T-cell (primary cell): ENCODE measurements at regions not wholly inside any gene's neighbourhood (a gene's known extent, or its start where the extent isn't known, plus 50 kb on each side); places are given as distances from the start of the nearest gene placed in this dataset.
A peak's percentile ranks its signal among the peaks of the same experiment; 100 is the strongest.

Experiments used
- ATAC-seq, 4 experiments: fragments of 200-7000 bp in 3 of 4; fragments of 150-1000 bp in 1 of 4; cut with Tn5 transposase; replicated peaks in 1 of 4; 1 replicate in 3 of 4; 2 replicates in 1 of 4; pipeline ENCODE4 v1.10.0; 2021; ENCODE audit warnings: moderate library complexity in 3 of 4, mild to moderate bottlenecking in 2 of 4, moderate number of reproducible peaks in 1 of 4
- CTCF ChIA-PET, 2 donors: fragments of 300-600 bp; sonication (Branson Sonifier 250); formaldehyde crosslinking; loops; one replicate each; lab custom pipeline; 2022; ENCODE audit warnings: antibody characterized with exemption in 2 of 2; lab: Charles Lee
- POLR2A ChIA-PET, 2 donors: fragments of 300-600 bp; sonication (Branson Sonifier 250); formaldehyde crosslinking; loops; one replicate each; lab custom pipeline; 2022; ENCODE audit warnings: antibody characterized with exemption in 2 of 2; lab: Charles Lee
- DNase-seq, 35 experiments: peaks; one replicate each; pipeline versions ENCODE4 v3.0.0 to v3.0.0-alpha.2; 2013 to 2023
- H3K27ac ChIP-seq: one replicate; pipeline ENCODE4 v1.5.1; 2013; ENCODE audit warnings: low read length
- H3K27me3 ChIP-seq, 2 experiments: replicated peaks in 1 of 2; 1 replicate in 1 of 2; 2 replicates in 1 of 2; pipeline versions ENCODE4 v1.6.1 to v1.7.0; 2013; ENCODE audit warnings: low read length in 1 of 2, mixed read lengths in 1 of 2; ENCODE audit not compliant: control insufficient read depth in 2 of 2, insufficient read depth in 2 of 2; ENCODE audit errors: extremely low read depth in 1 of 2
- H3K36me3 ChIP-seq, 2 donors: 1 replicate in 1 of 2; 2 replicates in 1 of 2; pipeline versions ENCODE4 v1.6.1 to v1.7.0; 2013; ENCODE audit warnings: low read length in 1 of 2; ENCODE audit not compliant: control insufficient read depth in 2 of 2, insufficient read depth in 1 of 2; ENCODE audit errors: extremely low read depth in 1 of 2
- H3K4me1 ChIP-seq, 2 experiments: 1 replicate in 1 of 2; 2 replicates in 1 of 2; pipeline versions ENCODE4 v1.6.1 to v1.7.0; 2013; ENCODE audit warnings: low read length in 2 of 2, mixed read lengths in 1 of 2; ENCODE audit not compliant: insufficient read depth in 2 of 2, control insufficient read depth in 1 of 2; ENCODE audit errors: extremely low read depth in 1 of 2
- H3K4me3 ChIP-seq, 2 donors: 1 replicate in 1 of 2; 2 replicates in 1 of 2; pipeline versions ENCODE4 v1.5.1 to v1.7.0; 2013; ENCODE audit warnings: mild to moderate bottlenecking in 2 of 2, low read length in 1 of 2, moderate library complexity in 1 of 2; ENCODE audit not compliant: control insufficient read depth in 1 of 2; ENCODE audit errors: extremely low read depth in 1 of 2
- H3K9me3 ChIP-seq: 2 replicates; pipeline ENCODE4 v1.7.0; 2013
- H3K27ac Mint-ChIP-seq, 2 donors: one replicate each; pipeline ENCODE4 v1.8.0; 2020 to 2021; ENCODE audit warnings: mild to moderate bottlenecking in 2 of 2, mixed read lengths in 2 of 2
- H3K27me3 Mint-ChIP-seq, 2 donors: one replicate each; pipeline ENCODE4 v1.8.0; 2021 to 2022; ENCODE audit warnings: mixed read lengths in 2 of 2
- H3K36me3 Mint-ChIP-seq: one replicate; pipeline ENCODE4 v1.8.0; 2021; ENCODE audit warnings: mixed read lengths
- H3K4me1 Mint-ChIP-seq, 3 donors: one replicate each; pipeline ENCODE4 v1.8.0; 2020 to 2022; ENCODE audit warnings: mixed read lengths in 3 of 3, mild to moderate bottlenecking in 1 of 3
- H3K4me3 Mint-ChIP-seq, 3 donors: one replicate each; pipeline ENCODE4 v1.8.0; 2020 to 2022; ENCODE audit warnings: mild to moderate bottlenecking in 3 of 3, mixed read lengths in 3 of 3, moderate library complexity in 3 of 3
- H3K9me3 Mint-ChIP-seq, 3 donors: one replicate each; pipeline ENCODE4 v1.8.0; 2020 to 2022; ENCODE audit warnings: mixed read lengths in 3 of 3
- WGBS: methylation state at CpG from one replicate; pipeline ENCODE4 v1.1.5; 2013; ENCODE audit warnings: missing lambda C conversion rate; ENCODE audit not compliant: insufficient coverage; 5-methylcytosine and 5-hydroxymethylcytosine counted together

DNA sequence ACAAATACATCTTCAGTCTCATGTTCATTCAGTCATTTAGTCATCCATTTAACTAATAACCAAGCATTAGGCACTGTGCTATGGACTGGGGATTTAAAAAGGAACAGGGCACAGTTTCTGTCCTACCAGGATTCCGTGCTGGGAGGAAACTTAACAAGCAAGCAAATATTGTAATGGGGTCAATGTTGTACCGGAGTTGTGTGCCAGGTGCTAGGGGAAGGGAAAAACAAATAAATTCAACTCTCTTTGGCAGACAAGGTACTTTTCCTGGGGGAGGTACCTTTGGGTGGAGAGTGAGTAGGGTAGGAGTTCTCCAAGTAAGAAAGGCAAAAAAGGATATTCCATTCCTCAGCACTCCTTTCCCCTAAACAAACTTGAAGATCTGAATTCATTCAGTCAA lies 90.3 kb downstream of the OLIG3 start:
- H3K27me3 Mint-ChIP-seq: no peaks in the 10 kb centered on the region
- no CpG with 5 or more reads among the region's 2 CpGs for WGBS
- no peak overlapping the region for H3K27ac Mint-ChIP-seq
- H3K9me3 Mint-ChIP-seq: peaks cover 5 to 19% (median 7%) of the 10 kb centered on the region in 3 donors
- H3K4me3 ChIP-seq: no peak overlapping the region
- ATAC-seq (no peak), DNase-seq (no peak)
- H3K9me3 ChIP-seq: no peaks in the 10 kb centered on the region
- POLR2A ChIA-PET: no interaction called here
- H3K27ac ChIP-seq: no peak overlapping the region
- no peaks in the 10 kb centered on the region for H3K27me3 ChIP-seq
- CTCF ChIA-PET: no interaction called here
- no peak overlapping the region for H3K4me3 Mint-ChIP-seq
- no peaks in the 10 kb centered on the region for H3K36me3 ChIP-seq
- H3K36me3 Mint-ChIP-seq: peaks cover 4% of the 10 kb centered on the region
- H3K4me1 Mint-ChIP-seq: peaks cover 0 to 29% (median 5%) of the 10 kb centered on the region in 3 donors
- H3K4me1 ChIP-seq: peaks cover 0 to 4% of the 10 kb centered on the region in 2 experiments

DNA sequence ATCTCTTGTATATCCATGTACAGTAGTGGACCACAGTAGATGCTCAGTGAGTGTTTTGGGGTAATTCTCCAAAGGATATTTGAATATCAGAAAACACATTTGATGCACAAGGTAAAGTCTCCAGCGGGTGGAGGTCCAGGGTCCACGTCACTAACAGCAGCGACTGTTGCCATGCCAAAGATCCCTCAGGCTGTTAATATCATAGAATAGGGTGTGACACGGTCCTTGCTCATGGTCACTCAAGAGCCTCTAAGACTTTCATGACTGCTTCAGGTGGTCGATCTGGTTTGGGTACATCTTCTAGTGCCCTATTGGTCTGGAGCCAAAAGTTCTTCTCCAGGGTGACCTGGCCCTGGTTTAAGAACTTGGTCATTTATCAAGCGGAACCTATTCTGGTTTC lies 90.8 kb downstream of the OLIG3 start:
- no peak for DNase-seq
- no peaks in the 10 kb centered on the region for H3K36me3 ChIP-seq
- H3K36me3 Mint-ChIP-seq: peaks cover 4% of the 10 kb centered on the region
- no peaks in the 10 kb centered on the region for H3K27me3 ChIP-seq
- no peak for ATAC-seq
- POLR2A ChIA-PET: no interaction called here
- WGBS: no CpG with 5 or more reads among the region's 6 CpGs
- peaks cover 0 to 4% of the 10 kb centered on the region in 2 experiments for H3K4me1 ChIP-seq
- CTCF ChIA-PET: no interaction called here
- H3K4me3 ChIP-seq: no peak overlapping the region
- no peak overlapping the region for H3K27ac Mint-ChIP-seq
- H3K4me3 Mint-ChIP-seq: no peak overlapping the region
- H3K27ac ChIP-seq: no peak overlapping the region
- H3K9me3 Mint-ChIP-seq: peaks cover 5 to 19% (median 7%) of the 10 kb centered on the region in 3 donors
- no peaks in the 10 kb centered on the region for H3K27me3 Mint-ChIP-seq
- no peaks in the 10 kb centered on the region for H3K9me3 ChIP-seq
- peaks cover 0 to 29% (median 5%) of the 10 kb centered on the region in 3 donors for H3K4me1 Mint-ChIP-seq

DNA sequence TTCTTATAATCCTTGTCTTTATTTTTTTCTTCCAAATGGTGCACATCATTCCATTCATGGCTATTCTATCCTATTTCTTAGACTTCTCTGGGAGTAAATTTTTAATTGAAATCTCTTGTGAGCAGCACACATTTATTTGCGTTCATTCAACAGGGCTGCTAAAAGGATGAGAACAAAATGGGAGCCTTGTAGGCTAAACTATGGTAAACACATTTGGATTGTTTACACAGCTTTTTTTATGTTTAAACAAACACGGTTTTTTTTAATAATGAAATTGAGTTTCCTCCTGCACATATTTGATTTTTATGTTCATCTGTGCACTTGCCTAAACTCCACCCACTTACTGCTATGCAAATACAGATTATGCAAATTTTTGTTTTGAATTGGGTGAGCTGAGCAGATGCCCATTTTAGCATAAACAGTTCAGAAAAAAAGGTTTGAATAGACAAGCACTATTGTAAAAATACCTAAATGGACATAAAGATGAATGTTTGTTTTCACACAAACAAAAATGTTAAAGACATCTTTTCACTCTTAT lies 92.0 kb downstream of the OLIG3 start:
- Histone ChIP-seq H3K27me3 (no peaks in the 10 kb centered on the region), H3K36me3 (no peaks in the 10 kb centered on the region), H3K27ac (no peak overlapping the region), H3K4me1 (peaks cover 0 to 4% of the 10 kb centered on the region in 2 experiments), H3K4me3 (no peak overlapping the region), H3K9me3 (no peaks in the 10 kb centered on the region)
- Mint-ChIP-seq H3K36me3 (peaks cover 4% of the 10 kb centered on the region), H3K27me3 (no peaks in the 10 kb centered on the region), H3K9me3 (peaks cover 3 to 10% (median 5%) of the 10 kb centered on the region in 3 donors), H3K4me3 (no peak overlapping the region), H3K4me1 (peaks cover 0 to 24% (median 5%) of the 10 kb centered on the region in 3 donors), H3K27ac (no peak overlapping the region)
- no CpG with 5 or more reads among the region's 2 CpGs for WGBS
- ChIA-PET POLR2A (no interaction called here), CTCF (no interaction called here)
- ATAC-seq: no peak
- DNase-seq: no peak

DNA sequence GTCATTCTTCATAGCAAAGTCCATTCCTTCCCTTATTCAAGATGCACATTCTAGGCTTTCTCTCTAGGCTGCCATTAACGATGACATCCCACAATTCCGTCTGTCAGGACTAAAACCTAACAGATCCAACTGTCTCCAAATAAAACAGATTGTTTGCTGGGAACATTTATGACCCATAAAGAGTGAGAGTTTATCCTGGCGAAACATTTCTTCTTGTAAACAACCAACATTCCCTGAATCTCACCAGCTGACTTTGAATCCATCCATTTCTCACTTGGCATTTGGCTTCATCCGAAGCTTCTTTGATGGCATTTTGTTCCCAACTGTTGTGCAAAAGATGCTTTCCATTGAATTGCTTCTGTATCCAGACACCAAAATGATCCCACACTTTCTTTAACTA lies 93.1 kb downstream of the OLIG3 start:
- H3K4me1 ChIP-seq: peaks cover 0 to 4% of the 10 kb centered on the region in 2 experiments
- no peaks in the 10 kb centered on the region for H3K9me3 ChIP-seq
- ATAC-seq: no peak
- Mint-ChIP-seq H3K27me3 (no peaks in the 10 kb centered on the region), H3K27ac (no peak overlapping the region), H3K4me1 (peaks cover 4 to 15% (median 5%) of the 10 kb centered on the region in 3 donors), H3K36me3 (no peaks in the 10 kb centered on the region), H3K9me3 (no peaks in the 10 kb centered on the region), H3K4me3 (no peak overlapping the region)
- DNase-seq: no peak
- CTCF ChIA-PET: no interaction called here
- H3K27ac ChIP-seq: no peak overlapping the region
- 90% methylated on average over 2 of the region's 4 CpGs for WGBS
- no peaks in the 10 kb centered on the region for H3K36me3 ChIP-seq
- H3K4me3 ChIP-seq: no peak overlapping the region
- no peaks in the 10 kb centered on the region for H3K27me3 ChIP-seq
- POLR2A ChIA-PET: no interaction called here

DNA sequence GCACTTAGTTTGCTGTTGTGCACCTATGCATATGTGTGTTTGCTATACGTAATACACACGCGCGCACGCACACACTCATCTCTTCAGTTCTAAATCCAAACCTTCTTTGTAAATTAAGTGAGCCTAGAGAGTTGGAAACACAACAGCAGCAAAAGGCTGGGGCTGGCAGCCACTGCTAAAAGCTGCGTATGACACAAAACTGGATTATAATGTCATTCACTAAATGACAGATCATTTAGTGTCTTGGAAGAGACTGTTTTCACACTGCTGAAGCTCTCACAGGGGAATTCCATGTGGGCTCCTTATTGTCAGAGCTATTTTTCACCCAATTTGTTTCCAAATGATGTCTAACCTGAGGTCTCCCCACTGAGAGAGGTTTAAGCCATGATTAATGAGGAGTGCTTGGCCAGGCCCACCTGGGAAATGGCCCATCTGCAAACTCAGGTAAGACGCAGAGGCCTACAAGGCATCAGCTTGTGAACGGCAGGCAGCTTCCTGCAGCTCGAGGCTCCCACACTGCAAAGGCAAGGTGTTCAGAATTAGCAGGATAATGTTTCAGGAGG lies 94.2 kb downstream of the OLIG3 start:
- Mint-ChIP-seq H3K4me1 (peaks cover 0 to 13% (median 4%) of the 10 kb centered on the region in 3 donors), H3K36me3 (peaks cover 5% of the 10 kb centered on the region), H3K4me3 (no peak overlapping the region), H3K9me3 (no peaks in the 10 kb centered on the region), H3K27ac (peak overlapping the region in 1 of 2 donors; percentile 52), H3K27me3 (no peaks in the 10 kb centered on the region)
- Histone ChIP-seq H3K4me3 (no peak overlapping the region), H3K27ac (no peak overlapping the region), H3K4me1 (peaks cover 0 to 4% of the 10 kb centered on the region in 2 experiments), H3K9me3 (no peaks in the 10 kb centered on the region), H3K36me3 (no peaks in the 10 kb centered on the region), H3K27me3 (no peaks in the 10 kb centered on the region)
- WGBS: 60% methylated on average over 4 of the region's 9 CpGs
- ChIA-PET CTCF (interaction anchor here in 1 of 2 donors (0.6 kb wide), 1 partner anchor 287 kb away, joined by 4 read pairs; no protein-coding TSS in a partner anchor), POLR2A (no interaction called here)
- DNase-seq: no peak
- ATAC-seq: no peak

DNA sequence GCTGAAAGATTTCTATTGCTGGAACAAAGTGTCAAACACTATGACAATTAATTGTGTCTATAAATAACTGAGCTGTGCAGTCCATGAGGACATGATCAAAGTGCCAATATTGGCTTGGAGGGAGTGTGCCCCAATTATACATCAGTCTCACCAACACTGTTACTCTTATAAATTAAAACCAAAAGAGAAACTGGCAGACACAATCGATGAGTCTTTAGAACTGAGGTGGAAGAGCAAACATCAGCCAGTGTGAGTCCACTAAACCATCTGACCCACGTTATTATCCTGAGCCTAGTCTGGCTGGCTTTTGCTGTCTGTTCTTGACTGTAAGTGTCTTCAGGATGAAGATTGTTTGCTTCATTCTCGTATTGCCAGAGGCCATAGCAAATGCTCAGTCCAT lies 98.9 kb downstream of the OLIG3 start:
- Mint-ChIP-seq H3K9me3 (no peaks in the 10 kb centered on the region), H3K27me3 (no peaks in the 10 kb centered on the region), H3K36me3 (peaks cover 12% of the 10 kb centered on the region), H3K4me3 (no peak overlapping the region), H3K4me1 (peaks cover 30 to 48% (median 38%) of the 10 kb centered on the region in 3 donors), H3K27ac (no peak overlapping the region)
- H3K4me1 ChIP-seq: peaks cover 5 to 17% of the 10 kb centered on the region in 2 experiments
- H3K9me3 ChIP-seq: no peaks in the 10 kb centered on the region
- DNase-seq (no peak), ATAC-seq (no peak)
- no peaks in the 10 kb centered on the region for H3K27me3 ChIP-seq
- H3K27ac ChIP-seq: no peak overlapping the region
- CTCF ChIA-PET: no interaction called here
- H3K4me3 ChIP-seq: no peak overlapping the region
- no CpG with 5 or more reads among the region's 3 CpGs for WGBS
- no peaks in the 10 kb centered on the region for H3K36me3 ChIP-seq
- POLR2A ChIA-PET: no interaction called here
